SK-N-SH (cell line): ENCODE measurements at regions not wholly inside any gene's neighbourhood (a gene's known extent, or its start where the extent isn't known, plus 50 kb on each side); places are given as distances from the start of the nearest gene placed in this dataset.
"Not testable (repeated sequence)": the region's sequence is repeated elsewhere in the genome, so short reads cannot be mapped to it uniquely, and the experiment has no call there.

Experiments used
- CTCF ChIP-seq: fragments of 200-600 bp; sonication (generic); IDR thresholded peaks from 2 replicates; pipeline ENCODE4 v1.6.1; 2017; ENCODE audit warnings: antibody characterized with exemption, mild to moderate bottlenecking, moderate library complexity
- EP300 ChIP-seq, 2 experiments: IDR thresholded peaks; 2 replicates each; pipeline versions ENCODE4 v1.4.0 to v1.6.1; 2012; ENCODE audit warnings: borderline replicate concordance in 1 of 2, low read depth in 1 of 2, low read length in 1 of 2
- EZH2phosphoT487 ChIP-seq: fragments of 200-600 bp; sonication (generic); IDR thresholded peaks from 2 replicates; pipeline ENCODE4 v1.6.1; 2017; ENCODE audit warnings: low read depth, mixed run types, mild to moderate bottlenecking, antibody characterized with exemption, moderate library complexity, borderline replicate concordance
- FOXM1 ChIP-seq: IDR thresholded peaks from 2 replicates; pipeline ENCODE4 v1.4.0; 2012; ENCODE audit warnings: low read depth, mild to moderate bottlenecking
- GATA2 ChIP-seq: sonication (generic); formaldehyde crosslinking; IDR thresholded peaks from 2 replicates; pipeline ENCODE4 v1.5.0; 2020; ENCODE audit warnings: mild to moderate bottlenecking, missing genetic modification reagents
- MAX ChIP-seq: IDR thresholded peaks from 2 replicates; pipeline ENCODE4 v1.4.0; 2012; ENCODE audit warnings: low read depth
- NFIC ChIP-seq: IDR thresholded peaks from 2 replicates; pipeline ENCODE4 v1.4.0; 2012; ENCODE audit warnings: borderline replicate concordance
- RAD21 ChIP-seq: IDR thresholded peaks from 2 replicates; pipeline ENCODE4 v1.6.1; 2012; ENCODE audit warnings: mild to moderate bottlenecking, low read length
- TCF12 ChIP-seq: IDR thresholded peaks from 2 replicates; pipeline ENCODE4 v1.4.0; 2012
- USF1 ChIP-seq: IDR thresholded peaks from 2 replicates; pipeline ENCODE4 v1.4.0; 2012; ENCODE audit warnings: low read depth, borderline replicate concordance

GRCh38 chr15:22224961-22225360, 144.6 kb downstream of the OR4M2 start:
- not testable (repeated sequence) for TF ChIP-seq GATA2 (CRISPR knock-in tag); USF1; FOXM1; EP300 (IDR thresholded peaks at IDR 0.05; ENCODE audit: borderline replicate concordance in 1 of 2, low read depth in 1 of 2, low read length in 1 of 2); EZH2phosphoT487; CTCF; TCF12; MAX; NFIC; RAD21
